ENCODE measurements at regions not wholly inside any gene's neighbourhood (a gene's known extent, or its start where the extent isn't known, plus 50 kb on each side); places are given as distances from the start of the nearest gene placed in this dataset.

DNA sequence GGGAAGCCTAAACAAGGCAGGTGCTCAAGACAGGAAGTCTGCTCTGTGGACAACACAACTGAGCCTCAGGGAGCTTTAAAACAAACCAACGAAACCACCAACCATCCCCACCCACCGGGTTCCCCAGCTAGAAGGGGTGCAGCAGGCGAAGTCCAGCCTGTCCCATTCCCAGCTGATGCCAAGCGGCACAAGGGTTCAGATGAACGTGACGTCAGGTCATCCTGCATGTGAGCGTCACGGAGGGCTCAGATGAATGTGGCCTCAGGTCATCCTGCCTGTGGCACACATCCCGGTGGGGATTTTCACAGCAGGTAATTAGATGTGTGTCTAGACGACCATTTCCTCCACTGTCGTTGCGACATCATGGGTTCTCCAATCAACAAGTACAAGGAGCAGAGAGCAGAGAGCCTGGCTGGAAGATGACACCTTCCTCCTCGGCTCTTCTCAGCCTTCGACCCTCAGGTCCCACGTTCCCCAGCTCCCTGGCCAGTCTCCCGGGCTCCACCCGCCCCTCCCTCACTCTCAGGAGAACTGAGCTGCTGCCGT lies 246.5 kb downstream of the FOXL1 start:
- TF ChIP-seq EZH2phosphoT487 (IDR thresholded peaks at IDR 0.05; ENCODE audit: insufficient read depth, low read depth) (no peak), EZH2 (IDR thresholded peaks at IDR 0.05; ENCODE audit: insufficient read depth, poor library complexity, severe bottlenecking) (no peak)

Data from GM23248 (cell line).